GM18861 (cell line): ENCODE measurements at regions not wholly inside any gene's neighbourhood (a gene's known extent, or its start where the extent isn't known, plus 50 kb on each side); places are given as distances from the start of the nearest gene placed in this dataset.
"Not testable (repeated sequence)": the region's sequence is repeated elsewhere in the genome, so short reads cannot be mapped to it uniquely, and the experiment has no call there.

Experiments
- ATAC-seq: cut with Tn5 transposase; IDR thresholded peaks from one replicate; pipeline ENCODE4 v1.9.1; 2021; ENCODE audit not compliant: unreplicated experiment

DNA sequence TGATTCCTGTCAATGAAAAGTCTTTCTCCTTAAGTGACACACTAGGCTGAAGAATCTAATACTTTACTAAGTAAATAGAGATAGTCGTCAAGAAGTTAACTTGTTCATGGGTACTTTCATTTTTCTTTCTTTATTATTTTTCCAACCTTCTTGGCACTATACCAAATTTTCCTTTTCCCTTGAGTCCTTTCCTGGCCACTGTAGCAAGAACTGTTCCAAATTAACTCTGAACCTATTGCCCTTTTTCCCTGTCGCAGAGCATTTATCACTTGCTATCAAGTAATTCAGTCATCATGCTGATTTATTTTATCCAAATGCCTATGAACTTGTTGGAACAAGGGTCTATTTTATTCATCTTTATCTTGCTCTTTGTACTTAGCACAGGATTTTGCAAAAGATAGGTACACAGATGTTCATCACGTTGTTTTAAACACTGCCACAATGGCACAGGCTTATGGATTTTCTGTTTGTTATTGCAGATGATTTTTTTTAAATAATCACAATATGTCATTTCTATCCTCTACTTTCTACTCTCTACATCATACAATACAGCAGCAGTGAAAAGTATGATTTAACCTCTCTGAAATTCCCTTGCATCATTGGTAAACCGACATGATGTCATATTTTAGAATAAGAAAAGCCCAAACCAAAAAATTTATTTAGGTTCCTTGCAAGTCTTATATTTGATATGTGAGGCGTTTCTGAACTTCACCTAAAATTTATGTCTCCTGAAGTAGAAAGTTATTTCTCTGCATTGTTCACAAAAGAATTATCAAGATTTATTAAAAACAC, 2352.3 kb downstream of the PCDH7 start:
- ATAC-seq: no peak

DNA sequence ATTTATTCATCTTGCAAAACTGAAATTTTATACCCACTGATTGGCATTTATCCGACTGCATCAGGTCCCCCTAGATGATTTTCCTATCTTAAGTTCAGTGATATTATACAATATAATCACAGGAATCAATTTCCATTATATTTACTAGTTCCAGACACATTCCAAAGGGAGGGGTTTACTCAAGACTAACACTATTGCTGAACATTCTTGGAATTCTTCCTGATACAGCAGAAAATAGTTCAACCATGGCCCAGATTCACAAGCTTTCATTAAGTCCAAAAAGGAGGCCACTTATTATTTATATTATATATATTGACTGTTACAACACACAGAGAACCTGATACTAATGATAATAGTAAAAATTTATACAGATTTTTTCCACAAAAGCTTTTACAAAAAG, 2353.6 kb downstream of the PCDH7 start:
- no peak for ATAC-seq

DNA sequence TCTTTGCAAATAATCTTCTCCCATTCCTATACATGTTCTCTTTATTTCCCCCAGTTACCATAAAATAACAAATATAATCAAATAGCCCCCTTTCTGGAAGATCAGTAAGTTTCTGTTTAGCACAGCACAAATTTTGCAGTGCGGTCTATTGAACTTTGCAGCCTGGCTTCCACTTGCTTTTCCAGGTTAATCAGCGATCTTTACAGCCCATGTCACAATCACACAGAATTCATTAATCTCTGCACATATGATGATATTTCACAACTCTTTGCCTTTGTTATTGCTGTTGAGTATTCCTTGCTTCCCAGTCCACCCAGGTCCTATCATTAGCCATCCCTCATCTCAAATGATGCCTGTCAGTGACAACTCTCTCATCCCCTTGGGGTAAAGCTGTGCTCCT, 2358.0 kb downstream of the PCDH7 start:
- ATAC-seq: no peak

DNA sequence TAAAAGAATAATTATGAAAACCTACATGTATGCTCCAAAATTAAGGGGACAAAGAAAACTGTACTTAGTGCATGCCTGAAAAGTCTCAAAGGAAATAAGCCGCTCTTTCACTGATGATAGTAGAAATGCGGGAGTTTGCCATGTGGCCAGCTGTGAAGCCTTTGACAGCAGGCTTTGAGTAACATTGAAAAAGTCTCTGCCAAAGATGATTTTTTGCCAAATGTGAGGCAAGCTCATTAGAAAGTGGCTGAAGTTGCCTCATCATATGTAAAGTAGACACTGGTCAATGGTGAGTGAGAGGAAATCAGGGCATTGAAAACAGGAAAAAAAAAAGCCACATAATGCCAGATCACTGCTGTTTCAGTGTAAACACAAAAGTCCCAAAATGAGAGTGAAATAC, 2360.1 kb downstream of the PCDH7 start:
- no peak for ATAC-seq

DNA sequence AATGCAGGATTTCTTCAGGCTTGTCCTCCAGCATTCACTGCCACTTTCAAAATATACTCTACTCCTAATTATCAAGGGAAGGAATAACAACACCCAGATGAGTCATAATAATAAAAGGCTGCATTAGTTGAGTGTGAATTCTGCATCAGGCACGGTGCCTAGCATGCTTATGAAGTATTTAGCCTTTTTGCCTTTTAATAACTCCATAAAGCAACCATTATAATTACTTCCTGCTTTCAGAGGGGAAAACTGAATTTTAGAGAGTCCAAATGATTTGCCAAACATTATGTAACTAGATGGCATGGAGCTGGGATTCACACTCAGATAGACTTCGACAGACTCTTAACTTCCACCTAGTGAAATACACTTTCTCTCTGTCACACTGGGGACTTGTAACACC, 2365.5 kb downstream of the PCDH7 start:
- ATAC-seq: no peak

DNA sequence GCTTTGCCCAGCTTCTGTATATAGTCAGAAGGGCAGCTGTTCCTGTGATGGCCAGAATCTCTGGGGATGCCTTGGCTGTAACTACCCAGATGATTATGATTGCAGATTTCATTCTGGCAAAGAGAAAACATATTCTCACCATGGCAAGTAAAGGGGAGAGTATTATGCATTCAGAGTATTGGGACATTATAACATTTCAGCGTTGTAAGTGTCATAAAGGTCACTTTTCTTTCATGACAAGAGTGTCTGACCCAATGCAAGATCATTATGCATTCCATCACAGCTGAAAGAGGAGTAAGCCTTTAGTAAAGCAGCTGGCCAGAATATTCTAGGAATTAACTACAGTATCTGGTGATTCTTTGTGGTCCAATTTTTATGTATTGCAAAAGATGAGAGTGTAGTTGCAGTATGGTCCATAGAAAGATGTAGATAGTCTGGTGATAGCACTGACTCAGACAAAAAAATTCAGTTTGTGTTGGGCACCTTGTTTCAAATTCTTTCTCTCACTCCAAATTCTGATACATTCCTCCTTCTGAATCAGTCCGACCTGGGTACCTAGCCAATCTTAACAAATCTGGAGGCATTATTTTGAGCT, 2366.3 kb downstream of the PCDH7 start:
- ATAC-seq: no peak

DNA sequence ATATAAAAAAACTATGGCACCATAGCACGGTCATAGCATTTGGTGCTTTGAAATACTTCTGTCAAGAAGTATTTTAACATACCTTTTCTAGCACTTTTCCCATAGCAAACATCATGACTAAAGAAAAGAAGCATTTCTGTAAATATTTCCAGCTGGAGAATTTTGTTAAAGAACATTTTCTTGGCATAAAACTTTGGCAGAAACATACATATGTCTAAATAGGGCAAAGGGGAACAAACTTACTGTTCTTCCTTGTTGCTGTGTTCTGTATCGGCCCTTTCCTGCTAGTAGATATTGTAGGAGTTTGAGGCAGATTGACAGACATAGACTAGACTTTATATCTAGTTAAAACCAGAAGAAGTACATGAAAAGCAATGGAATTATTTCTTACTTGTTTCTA, 2368.5 kb downstream of the PCDH7 start:
- ATAC-seq: no peak

DNA sequence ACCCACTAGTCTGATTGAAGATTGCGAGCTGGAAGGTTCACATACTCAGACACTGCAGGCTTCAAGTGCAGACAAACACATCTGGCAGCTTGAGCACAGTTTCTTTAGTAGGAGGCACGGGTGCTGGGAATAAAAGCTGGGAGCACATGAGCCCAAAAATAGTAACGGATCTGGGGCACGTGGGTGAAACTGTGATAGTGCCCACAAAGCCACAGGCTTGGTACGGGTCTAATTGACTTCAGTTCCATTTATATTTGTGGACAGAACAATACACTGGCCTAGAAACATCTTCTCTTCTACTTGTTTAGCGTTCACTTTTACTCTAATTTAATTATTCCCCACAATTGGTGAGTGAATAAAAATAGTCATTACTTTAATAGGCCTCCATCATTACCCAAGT, 2370.7 kb downstream of the PCDH7 start:
- ATAC-seq: no peak

DNA sequence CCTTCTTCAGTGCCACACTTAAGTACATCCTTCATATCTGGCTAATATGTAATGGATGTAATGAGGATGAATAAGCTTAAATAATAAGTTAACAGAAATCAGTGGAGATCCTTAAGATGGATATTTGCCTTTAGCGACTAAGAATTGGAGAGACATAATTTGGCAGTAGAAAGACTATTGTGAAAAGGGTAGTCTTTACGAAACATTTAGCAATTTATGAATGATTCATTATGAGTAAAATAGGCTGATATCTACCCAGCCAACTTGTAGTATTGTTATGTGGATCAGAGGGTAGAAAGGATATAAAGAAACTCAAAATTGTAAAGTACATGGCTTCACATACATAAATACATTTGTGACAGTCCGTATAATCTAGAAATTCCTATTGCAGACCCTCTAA, 2371.8 kb downstream of the PCDH7 start:
- ATAC-seq: no peak

DNA sequence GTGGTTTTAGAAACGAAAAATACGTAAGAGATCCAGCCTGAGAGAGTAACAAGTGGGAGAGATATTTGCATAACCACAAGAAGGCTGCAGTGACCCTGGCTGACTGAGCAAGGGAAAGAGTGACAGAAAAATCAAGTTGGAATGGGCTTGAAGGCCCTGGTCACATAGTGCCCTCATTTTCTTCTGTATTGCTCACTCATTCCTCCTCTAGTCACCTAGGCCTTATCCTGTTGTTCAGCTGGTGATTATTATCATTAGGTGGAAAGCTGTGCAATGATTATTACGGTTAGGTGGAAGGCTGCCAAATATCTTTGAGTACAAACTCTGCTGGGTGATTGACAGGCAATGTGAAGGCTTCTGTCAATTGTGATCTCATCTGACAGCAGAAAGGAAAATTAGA, 2384.1 kb downstream of the PCDH7 start:
- ATAC-seq: no peak

DNA sequence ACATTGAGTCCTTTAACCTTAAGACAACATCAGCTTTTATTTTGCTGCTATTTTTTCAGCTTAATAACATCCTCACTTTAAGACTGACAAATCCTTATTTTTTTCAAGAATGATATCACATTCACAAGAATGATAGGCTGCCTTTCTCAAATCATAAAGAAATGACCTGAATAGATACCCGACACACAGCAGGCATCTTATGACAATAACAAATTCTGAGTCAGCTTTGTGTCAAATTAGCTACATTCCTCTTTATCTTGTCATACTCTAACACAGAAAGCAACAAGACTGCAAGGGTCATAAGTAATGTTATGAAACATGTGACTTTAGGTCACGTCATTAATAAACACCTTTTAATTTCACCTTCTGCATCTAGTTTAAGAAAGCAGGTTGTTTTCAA, 2387.6 kb downstream of the PCDH7 start:
- no peak for ATAC-seq

DNA sequence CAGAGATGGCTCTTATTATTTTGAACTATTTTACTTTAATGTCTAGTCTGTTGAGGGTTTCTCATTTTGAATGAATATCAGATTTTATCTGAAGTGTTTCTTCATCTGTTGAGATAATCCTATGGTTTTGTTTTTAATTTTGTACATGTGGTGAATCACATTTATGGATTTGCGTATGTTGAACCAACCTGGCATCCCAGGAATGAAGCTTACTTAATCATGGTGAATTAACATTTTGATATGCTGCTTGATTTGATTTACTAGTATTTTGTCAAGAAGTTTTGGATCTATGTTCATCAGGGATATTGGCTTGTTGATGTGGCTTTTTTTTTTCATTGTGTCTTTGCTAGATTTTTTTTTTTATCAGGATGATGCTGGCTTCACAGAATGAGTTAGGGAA, 2390.9 kb downstream of the PCDH7 start:
- ATAC-seq: no peak

DNA sequence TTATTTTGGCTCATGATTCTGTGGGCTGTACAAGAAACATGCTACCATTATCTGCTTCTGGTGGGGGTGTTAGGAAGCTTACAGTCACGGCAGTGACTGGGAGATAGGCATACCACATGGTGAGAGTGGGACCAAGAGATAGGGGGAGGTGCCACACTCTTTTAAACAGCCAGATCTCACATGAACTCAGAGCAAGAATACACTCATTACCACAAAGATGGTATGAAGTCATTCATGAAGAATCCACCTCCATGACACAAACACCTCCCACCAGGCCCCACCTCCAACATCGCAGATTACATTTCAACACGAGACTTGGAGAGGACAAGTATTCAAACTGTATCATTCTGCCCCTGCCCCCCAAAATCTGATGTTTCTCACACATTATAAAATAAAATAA, 2396.7 kb downstream of the PCDH7 start:
- ATAC-seq: no peak

DNA sequence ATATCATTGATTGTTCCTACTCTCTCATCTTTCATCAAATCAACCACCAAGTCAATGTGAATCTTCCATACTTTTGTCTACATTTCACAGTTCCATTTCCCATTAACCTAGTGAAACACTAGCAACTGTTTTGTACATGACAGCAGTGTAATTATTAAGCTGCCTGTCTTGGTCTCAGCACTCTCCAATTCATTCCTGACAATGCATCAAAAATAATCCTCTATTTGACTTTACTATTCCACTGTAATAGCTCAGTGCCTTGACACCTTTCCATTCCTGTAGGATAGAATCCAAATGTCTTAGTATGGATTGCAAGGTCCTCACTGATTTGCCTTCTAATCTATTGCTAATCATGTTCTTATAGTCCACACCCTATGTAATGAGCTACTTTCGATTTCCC, 2405.8 kb downstream of the PCDH7 start:
- ATAC-seq: no peak

DNA sequence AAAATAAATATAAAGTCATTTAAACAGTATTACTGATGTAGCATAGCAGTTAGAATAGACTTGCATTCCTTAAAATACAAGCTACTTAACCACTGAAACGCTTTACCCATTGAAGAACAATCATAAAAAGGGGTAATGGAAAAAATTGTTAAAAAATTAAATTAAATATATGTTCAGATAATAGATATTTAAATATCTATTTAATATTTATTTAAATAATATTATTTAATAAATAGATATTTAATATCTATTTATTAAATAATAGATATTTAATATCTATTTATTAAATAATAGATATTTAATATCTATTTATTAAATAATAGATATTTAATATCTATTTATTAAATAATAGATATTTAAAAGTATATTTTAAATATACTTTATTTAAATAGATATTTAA, 2410.5 kb downstream of the PCDH7 start:
- not testable (repeated sequence) for ATAC-seq

DNA sequence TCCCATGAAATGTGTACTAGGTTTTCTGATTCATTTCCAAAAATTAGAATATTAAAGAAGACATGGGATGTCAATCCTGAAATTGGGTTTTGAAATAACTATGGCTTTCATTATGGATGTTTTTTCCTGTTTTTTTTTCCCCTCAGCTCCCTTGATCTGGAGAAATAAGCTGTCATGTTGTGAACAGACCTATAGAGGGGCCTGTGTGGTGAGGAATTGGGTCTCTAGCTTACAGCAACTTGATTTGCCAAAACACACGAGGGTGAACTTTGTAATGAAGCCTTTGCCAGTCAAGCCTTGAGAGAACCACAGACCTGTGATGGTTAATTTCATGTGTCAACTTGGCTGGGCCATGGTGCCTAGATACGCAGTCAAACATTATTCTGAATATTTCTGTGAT, 2413.6 kb downstream of the PCDH7 start:
- ATAC-seq: no peak

DNA sequence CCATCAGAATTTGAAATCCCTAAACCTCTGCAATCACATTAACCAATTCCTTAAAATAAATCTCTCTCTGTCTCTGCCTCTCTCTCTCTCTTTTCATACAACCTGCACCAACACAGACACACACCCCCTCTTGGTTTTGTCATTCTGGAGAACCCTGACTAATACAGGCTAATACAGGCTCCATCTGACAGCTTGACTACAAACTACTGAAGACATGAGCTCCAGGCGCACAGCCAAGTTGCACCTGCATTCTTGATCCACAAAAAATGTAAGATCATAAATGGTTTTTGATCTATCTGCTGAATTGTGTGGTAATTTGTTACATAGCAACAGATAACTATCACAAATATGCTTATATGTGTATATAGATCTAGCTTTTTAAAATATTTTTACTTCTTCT, 2414.2 kb downstream of the PCDH7 start:
- no peak for ATAC-seq

DNA sequence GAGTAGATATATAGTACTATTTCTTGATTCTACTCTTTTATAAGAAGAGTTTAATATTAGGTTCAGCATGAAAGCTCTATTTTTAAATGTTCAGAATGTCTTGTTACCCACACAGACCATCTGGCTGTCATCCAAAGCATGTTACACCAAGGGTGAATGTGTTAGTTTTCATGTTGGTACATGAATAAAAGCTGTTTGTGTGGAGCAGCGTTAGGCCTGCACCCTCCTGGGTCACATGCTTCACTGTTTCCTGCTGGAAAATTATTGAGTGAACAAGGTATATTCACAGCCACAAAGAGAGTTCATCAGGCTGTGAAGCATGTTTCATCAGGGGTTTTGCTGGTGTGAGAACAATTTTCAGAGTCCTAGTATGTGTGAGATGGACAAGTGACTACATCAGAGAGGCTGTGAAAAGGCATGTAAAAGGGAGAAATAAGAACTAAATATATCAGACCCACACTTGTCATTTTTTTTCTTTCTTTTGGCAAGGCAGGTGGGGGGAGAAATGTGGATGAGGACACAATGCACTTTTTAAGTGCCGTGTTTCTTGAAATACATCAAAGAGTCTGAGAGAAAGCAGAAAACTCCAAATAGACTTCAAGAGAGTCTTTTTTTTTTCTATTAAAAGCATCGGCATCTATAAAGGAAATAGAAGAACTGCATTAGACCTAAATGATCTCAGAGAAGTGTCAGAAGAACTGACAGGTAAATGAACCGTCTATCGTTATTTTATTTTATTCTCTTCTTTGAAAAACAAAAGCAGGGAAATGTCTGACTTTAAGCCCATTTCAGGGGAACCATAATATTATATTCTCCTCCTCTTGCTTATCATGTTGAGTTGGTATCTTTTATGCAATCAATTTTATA, 2429.7 kb downstream of the PCDH7 start:
- ATAC-seq: no peak

DNA sequence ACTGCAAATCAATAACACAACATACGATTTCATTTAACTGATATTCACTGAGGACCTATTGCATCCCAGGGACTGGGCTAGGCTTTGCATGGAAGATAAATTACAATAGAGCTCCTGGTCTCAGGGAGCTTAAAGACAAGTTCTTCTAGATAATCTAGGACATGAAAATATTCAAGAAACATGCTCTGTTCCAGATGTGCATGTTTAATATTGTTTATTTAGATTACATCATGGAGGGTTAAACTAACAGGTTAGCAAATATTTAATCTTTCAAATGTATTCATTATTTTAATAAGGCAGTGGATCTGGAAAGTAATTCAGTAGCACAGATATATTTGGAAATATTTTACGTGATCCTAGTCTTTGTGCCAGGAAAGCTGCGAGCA, 2430.3 kb downstream of the PCDH7 start:
- no peak for ATAC-seq

DNA sequence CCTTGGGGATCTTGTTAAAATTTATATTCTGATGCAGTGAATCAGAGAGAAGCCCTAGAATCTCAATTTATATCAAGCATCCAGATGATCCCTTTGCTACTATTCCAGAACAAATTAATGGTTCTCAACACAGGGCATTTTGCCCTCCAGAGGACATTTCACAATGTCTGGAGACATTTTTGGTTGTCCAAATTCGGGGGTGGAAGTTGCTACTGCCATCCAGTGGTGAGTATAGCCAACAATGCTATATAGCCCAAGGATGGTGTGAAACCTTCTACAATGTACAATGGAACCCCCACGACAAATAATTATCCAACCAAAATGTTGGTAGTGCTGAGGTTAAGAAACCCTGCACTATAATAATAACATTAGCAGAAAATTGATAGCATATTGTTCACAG, 2440.0 kb downstream of the PCDH7 start:
- no peak for ATAC-seq

DNA sequence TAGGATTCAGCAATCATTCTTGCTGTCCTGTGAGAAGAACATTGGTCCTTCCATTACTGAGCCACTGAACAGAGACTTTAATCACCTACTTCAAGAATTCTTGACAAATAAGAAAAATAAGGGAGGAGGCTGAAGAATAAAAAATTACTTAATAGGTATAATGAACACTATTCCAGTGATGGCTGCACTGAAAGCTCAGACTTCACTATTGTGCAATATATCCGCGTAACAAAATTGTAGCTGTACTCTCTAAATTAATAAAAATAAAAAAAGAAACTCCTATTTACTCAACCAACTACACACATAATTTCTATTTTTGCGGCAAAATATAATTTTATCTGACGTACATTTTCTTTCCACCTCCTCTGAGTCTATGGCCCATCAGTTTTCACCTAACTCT, 2441.0 kb downstream of the PCDH7 start:
- no peak for ATAC-seq

DNA sequence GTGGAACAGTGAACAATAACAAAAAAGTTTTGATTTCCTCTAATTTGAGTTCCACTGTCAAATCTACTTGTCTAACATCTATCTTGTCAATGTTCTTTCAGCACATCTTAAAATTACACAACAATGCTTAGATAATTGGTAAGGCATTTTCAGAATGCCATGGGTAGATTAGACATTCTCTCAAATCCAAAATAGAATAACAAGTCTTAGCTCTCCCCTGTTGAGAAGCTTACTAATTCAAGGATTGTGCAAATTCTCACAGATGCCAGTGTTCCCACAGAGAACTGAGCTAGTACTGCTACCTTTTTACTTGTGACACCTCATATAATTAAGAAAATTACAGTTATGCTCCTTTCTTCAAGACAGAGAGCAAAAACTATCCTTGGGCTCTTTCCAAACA, 2442.0 kb downstream of the PCDH7 start:
- no peak for ATAC-seq
